ENCODE measurements at regions not wholly inside any gene's neighbourhood (a gene's known extent, or its start where the extent isn't known, plus 50 kb on each side); places are given as distances from the start of the nearest gene placed in this dataset.

GRCh38 chr10:130935128-130935439 lies 376.4 kb downstream of the TCERG1L start:
- TF ChIP-seq CTCF (IDR thresholded peaks at IDR 0.05; ENCODE audit: low read depth, low read length) (no peak), EZH2phosphoT487 (IDR thresholded peaks at IDR 0.05; ENCODE audit: low read depth) (no peak)

Data from OCI-LY3 (cell line).